Stimulated activated CD8-positive, alpha-beta memory T cell treated with anti-CD3 and anti-CD28 coated beads, Interleukin-4, amount 100 ng/mL, for 24 hours (primary cell): ENCODE measurements at regions not wholly inside any gene's neighbourhood (a gene's known extent, or its start where the extent isn't known, plus 50 kb on each side); places are given as distances from the start of the nearest gene placed in this dataset.
"Not testable (repeated sequence)": the region's sequence is repeated elsewhere in the genome, so short reads cannot be mapped to it uniquely, and the experiment has no call there.

Source experiments
- DNase-seq: peaks from one replicate; pipeline ENCODE4 v3.0.0-alpha.2; 2020; ENCODE audit warnings: low read depth

- DNase-seq: no peak
Observed at GRCh38 chrX:74251006-74251930, 52.7 kb upstream of the ZCCHC13 start.

GRCh38 chrX:74250574-74250973 lies 53.4 kb upstream of the ZCCHC13 start:
- no peak for DNase-seq

- DNase-seq: no peak
Observed at GRCh38 chrX:74249963-74250362, 54.0 kb upstream of the ZCCHC13 start.

- no peak for DNase-seq
Observed at GRCh38 chrX:74248889-74249288, 55.1 kb upstream of the ZCCHC13 start.

GRCh38 chrX:74246524-74246923 lies 57.5 kb upstream of the ZCCHC13 start:
- no peak for DNase-seq

GRCh38 chrX:74242484-74243138 lies 61.4 kb upstream of the ZCCHC13 start:
- no peak for DNase-seq

GRCh38 chrX:74242050-74242449 lies 61.9 kb upstream of the ZCCHC13 start:
- DNase-seq: no peak

GRCh38 chrX:74238771-74239170 lies 65.2 kb upstream of the ZCCHC13 start:
- no peak for DNase-seq

GRCh38 chrX:74234818-74235217 lies 69.2 kb upstream of the ZCCHC13 start:
- DNase-seq: no peak

- DNase-seq: no peak
Observed at GRCh38 chrX:74232859-74233258, 71.1 kb upstream of the ZCCHC13 start.

- DNase-seq: no peak
Observed at GRCh38 chrX:74231625-74232024, 72.4 kb upstream of the ZCCHC13 start.

GRCh38 chrX:74230094-74230493 lies 73.9 kb upstream of the ZCCHC13 start:
- DNase-seq: no peak

GRCh38 chrX:74225111-74225510 lies 78.9 kb upstream of the ZCCHC13 start:
- no peak for DNase-seq

GRCh38 chrX:74220277-74220676 lies 83.7 kb upstream of the ZCCHC13 start:
- no peak for DNase-seq

GRCh38 chrX:74218895-74219294 lies 85.1 kb upstream of the ZCCHC13 start:
- DNase-seq: no peak

GRCh38 chrX:74216421-74216820 lies 87.6 kb upstream of the ZCCHC13 start:
- no peak for DNase-seq

GRCh38 chrX:74211911-74212310 lies 92.1 kb upstream of the ZCCHC13 start:
- no peak for DNase-seq

GRCh38 chrX:74207539-74207938 lies 96.4 kb upstream of the ZCCHC13 start:
- no peak for DNase-seq

GRCh38 chrX:74195605-74196004 lies 108.4 kb upstream of the ZCCHC13 start:
- DNase-seq: no peak

GRCh38 chrX:74195120-74195519 lies 108.9 kb upstream of the ZCCHC13 start:
- no peak for DNase-seq

- DNase-seq: no peak
Observed at GRCh38 chrX:74187211-74187610, 116.8 kb upstream of the ZCCHC13 start.

GRCh38 chrX:74183047-74183446 lies 120.9 kb upstream of the ZCCHC13 start:
- not testable (repeated sequence) for DNase-seq

- DNase-seq: not testable (repeated sequence)
Observed at GRCh38 chrX:74181976-74182375, 122.0 kb upstream of the ZCCHC13 start.
